ENCODE measurements at regions not wholly inside any gene's neighbourhood (a gene's known extent, or its start where the extent isn't known, plus 50 kb on each side); places are given as distances from the start of the nearest gene placed in this dataset.

- H3K27ac ChIP-seq (ENCODE audit: low read depth in 2 of 2, low read length in 2 of 2): no peak overlapping the region
- DNase-seq (no peak), FAIRE-seq (no peak)
- no peak overlapping the region for H3K9ac ChIP-seq (ENCODE audit: low read length in 3 of 3)
- no peak for TF ChIP-seq CTCF (IDR thresholded peaks at IDR 0.05; ENCODE audit: borderline replicate concordance, extremely low read depth, insufficient read depth)
- H3K4me1 ChIP-seq (ENCODE audit: control insufficient read depth in 2 of 3, insufficient read depth in 2 of 3, low read depth in 1 of 3, low read length in 3 of 3): no peaks in the 10 kb centered on the region
- H3K4me3 ChIP-seq (ENCODE audit: low read length in 3 of 3): no peak overlapping the region
- H3K27me3 ChIP-seq (ENCODE audit: control insufficient read depth, insufficient read depth, low read length): no peaks in the 10 kb centered on the region
- no peaks in the 10 kb centered on the region for H3K36me3 ChIP-seq (ENCODE audit: control insufficient read depth in 2 of 3, insufficient read depth in 3 of 3, low read length in 3 of 3)
- H3K9me3 ChIP-seq (ENCODE audit: control insufficient read depth in 2 of 3, insufficient read depth in 1 of 3, low read length in 3 of 3): no peaks in the 10 kb centered on the region
- intact Hi-C loops (cut with DNase I): no loop called here
Observed at GRCh38 chr10:91123261-91123660, 97.2 kb upstream of the PCGF5 start.

- no peak for FAIRE-seq
Observed at GRCh38 chr10:91124016-91124415, 96.4 kb upstream of the PCGF5 start.

GRCh38 chr10:91126471-91126870, 94.0 kb upstream of the PCGF5 start:
- intact Hi-C loops (cut with DNase I): no loop called here
- DNase-seq: no peak
- no peak for TF ChIP-seq CTCF (IDR thresholded peaks at IDR 0.05; ENCODE audit: borderline replicate concordance, extremely low read depth, insufficient read depth)
- FAIRE-seq: no peak
- no peak overlapping the region for H3K27ac ChIP-seq (ENCODE audit: low read depth in 2 of 2, low read length in 2 of 2)
- no peak overlapping the region for H3K9ac ChIP-seq (ENCODE audit: low read length in 3 of 3)
- H3K27me3 ChIP-seq (ENCODE audit: control insufficient read depth, insufficient read depth, low read length): no peaks in the 10 kb centered on the region
- H3K9me3 ChIP-seq (ENCODE audit: control insufficient read depth in 2 of 3, insufficient read depth in 1 of 3, low read length in 3 of 3): no peaks in the 10 kb centered on the region
- H3K4me3 ChIP-seq (ENCODE audit: low read length in 3 of 3): no peak overlapping the region
- H3K36me3 ChIP-seq (ENCODE audit: control insufficient read depth in 2 of 3, insufficient read depth in 3 of 3, low read length in 3 of 3): no peaks in the 10 kb centered on the region
- H3K4me1 ChIP-seq (ENCODE audit: control insufficient read depth in 2 of 3, insufficient read depth in 2 of 3, low read depth in 1 of 3, low read length in 3 of 3): no peaks in the 10 kb centered on the region

More at GRCh38 chr10:91124016-91124415, 96.4 kb upstream of the PCGF5 start:
- TF ChIP-seq CTCF (IDR thresholded peaks at IDR 0.05; ENCODE audit: borderline replicate concordance, extremely low read depth, insufficient read depth): no peak
- Histone ChIP-seq H3K9me3 (ENCODE audit: control insufficient read depth in 2 of 3, insufficient read depth in 1 of 3, low read length in 3 of 3) (no peaks in the 10 kb centered on the region), H3K27me3 (ENCODE audit: control insufficient read depth, insufficient read depth, low read length) (no peaks in the 10 kb centered on the region), H3K9ac (ENCODE audit: low read length in 3 of 3) (no peak overlapping the region), H3K27ac (ENCODE audit: low read depth in 2 of 2, low read length in 2 of 2) (no peak overlapping the region), H3K36me3 (ENCODE audit: control insufficient read depth in 2 of 3, insufficient read depth in 3 of 3, low read length in 3 of 3) (no peaks in the 10 kb centered on the region), H3K4me1 (ENCODE audit: control insufficient read depth in 2 of 3, insufficient read depth in 2 of 3, low read depth in 1 of 3, low read length in 3 of 3) (no peaks in the 10 kb centered on the region), H3K4me3 (ENCODE audit: low read length in 3 of 3) (no peak overlapping the region)
- DNase-seq: no peak
- intact Hi-C loops (cut with DNase I): no loop called here

Data from kidney (tissue), 13 donors.